SIG-M5 treated with dmso at 0.1 percent for 504 hours (cell line): ENCODE measurements at regions not wholly inside any gene's neighbourhood (a gene's known extent, or its start where the extent isn't known, plus 50 kb on each side); places are given as distances from the start of the nearest gene placed in this dataset.
"Not testable (repeated sequence)": the region's sequence is repeated elsewhere in the genome, so short reads cannot be mapped to it uniquely, and the experiment has no call there.

Source experiments
- DNase-seq: peaks from one replicate; lab custom pipeline; 2025; ENCODE audit not compliant: unreplicated experiment; lab: John Stamatoyannopoulos, UW

DNA sequence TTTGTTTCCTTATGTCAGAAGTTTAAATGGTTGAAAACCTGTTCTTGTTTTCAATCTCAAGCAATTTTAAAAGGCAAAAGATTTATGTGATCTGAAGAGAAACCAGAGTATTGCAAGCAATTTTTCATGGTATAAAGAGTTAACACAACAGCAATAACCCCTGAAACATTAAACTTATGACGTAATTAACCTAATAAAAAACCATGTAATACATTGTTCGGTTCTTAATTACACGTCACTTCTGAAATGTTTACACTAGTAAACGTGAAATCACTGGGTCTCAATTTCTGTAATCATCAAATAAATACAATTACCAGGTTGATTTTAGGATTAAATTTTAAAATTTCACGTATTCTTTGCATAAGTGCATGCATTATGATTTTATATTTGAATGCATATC, 914.5 kb downstream of the NLGN4X start:
- no peak for DNase-seq

GRCh38 chrX:5307416-5307815, 921.3 kb downstream of the NLGN4X start:
- DNase-seq: no peak

GRCh38 chrX:5306654-5307121, 922.0 kb downstream of the NLGN4X start:
- DNase-seq: no peak

DNA sequence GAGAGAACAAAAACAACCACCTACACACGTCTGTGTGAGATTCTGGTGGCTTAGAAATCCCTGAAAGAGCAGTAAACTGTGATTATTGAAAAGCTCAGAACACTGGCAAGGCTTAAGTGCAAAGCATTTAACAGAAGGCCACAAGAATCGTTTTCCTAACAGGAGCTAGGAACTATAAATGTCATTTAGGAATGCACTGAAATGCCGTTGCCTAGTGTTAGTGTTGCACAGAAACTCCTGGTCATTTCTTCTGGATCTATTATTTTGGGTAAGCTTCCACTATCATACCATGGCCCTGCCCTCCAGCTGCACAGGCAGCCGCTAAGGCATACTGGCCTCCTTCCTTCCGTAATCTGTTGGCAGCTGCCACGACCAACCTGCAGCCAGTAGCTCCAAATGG, 923.2 kb downstream of the NLGN4X start:
- DNase-seq: no peak

GRCh38 chrX:5295004-5295403, 933.7 kb downstream of the NLGN4X start:
- DNase-seq: no peak

DNA sequence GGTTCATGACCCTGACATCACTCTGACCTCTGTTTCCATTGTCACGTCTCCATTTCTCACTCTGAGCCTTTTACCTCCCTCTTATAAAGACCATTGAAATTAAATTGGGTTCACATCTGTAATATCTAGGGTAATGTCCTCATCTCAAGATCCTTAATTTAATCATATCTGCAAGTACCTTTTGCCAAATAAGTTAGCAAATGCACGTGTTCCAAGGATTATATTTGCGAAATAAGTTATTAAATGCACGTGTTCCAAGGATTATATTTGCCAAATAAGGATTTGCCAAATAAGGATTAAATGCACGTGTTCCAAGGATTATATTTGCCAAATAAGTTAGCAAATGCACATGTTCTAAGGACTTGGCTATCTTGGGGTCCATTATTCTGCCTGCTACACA, 938.0 kb downstream of the NLGN4X start:
- DNase-seq: no peak

DNA sequence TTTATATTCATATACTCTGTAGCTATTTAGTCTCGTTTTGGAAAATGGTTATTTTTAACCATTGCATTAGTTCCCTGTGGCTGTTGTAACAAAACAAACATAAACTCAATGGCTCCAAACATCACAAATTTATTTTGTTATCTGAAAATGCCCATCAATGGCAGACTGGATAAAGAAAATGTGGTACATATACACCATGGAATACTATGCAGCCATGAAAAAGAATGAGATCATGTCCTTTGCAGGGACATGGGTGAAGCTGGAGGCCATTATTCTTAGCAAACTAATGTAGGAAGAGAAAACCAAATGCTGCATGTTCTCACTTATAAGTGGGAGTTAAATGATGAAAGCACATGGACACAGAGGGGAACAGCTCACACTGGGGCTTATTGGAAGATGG, 938.7 kb downstream of the NLGN4X start:
- not testable (repeated sequence) for DNase-seq

GRCh38 chrX:5278908-5279307, 949.8 kb downstream of the NLGN4X start:
- DNase-seq: no peak

DNA sequence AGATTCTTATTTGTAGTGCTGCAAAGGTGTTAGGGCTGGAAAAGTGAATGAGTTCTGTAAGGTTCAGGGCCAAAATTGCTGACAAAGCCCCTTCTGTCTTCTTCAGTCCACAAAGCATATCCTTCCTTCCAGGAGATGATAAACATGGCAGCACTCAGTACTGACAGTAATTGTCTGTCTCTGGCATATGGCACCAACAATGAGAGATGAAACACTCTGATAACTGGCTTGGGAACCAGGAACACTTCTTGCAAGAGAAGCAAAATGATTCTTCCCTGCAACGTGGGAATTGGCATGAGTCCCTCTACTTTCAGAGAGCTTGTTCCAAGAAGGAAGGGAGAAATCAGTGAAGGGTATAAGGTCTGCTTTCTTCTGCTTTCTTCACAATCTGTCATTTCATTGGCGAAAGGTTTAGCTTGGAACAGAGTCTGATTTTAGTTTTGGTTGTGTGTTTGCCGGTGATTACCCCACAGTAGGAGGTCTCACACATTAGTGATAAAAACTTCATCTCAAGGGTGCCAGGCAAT, 963.3 kb downstream of the NLGN4X start:
- DNase-seq: no peak

- DNase-seq: no peak
These were observed 978.6 kb downstream of the NLGN4X start for GRCh38 chrX:5250106-5250505.

DNA sequence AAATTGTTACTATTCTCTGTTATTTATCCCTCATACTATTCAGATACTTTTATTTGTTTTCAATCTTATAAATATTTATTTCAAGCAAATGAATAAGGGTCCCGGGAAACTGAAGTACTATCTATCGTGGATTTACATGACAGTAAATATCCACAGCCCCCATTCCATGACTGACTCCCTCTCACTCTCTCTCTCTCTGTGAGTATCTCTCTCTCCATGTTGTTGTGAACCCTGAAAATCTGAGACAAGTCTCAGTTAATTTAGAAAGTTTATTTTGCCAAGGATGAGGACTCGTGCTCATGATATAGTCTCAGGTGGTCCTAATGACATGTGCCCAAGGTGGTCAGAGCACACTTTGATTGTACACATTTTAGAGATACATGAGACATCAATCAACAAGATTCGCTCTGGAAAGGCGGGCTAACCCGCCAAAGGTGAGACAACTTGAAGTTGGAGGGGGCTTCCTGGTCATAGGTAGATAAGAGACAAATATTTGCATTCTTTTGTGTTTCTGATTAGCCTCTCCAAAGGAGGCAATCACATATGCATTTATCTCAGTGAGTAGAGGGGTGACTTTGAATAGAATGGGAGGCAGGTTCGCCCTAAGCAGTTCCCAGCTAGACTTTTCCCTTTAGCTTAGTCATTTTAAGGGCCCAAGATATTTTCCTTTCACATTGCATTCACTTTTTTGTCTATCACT, 986.4 kb downstream of the NLGN4X start:
- DNase-seq: no peak

- DNase-seq: no peak
These were observed 991.9 kb downstream of the NLGN4X start for GRCh38 chrX:5236749-5237148.

- peak; percentile 15 for DNase-seq
These were observed 992.6 kb downstream of the NLGN4X start for GRCh38 chrX:5236096-5236495.

GRCh38 chrX:5233830-5234229, 994.8 kb downstream of the NLGN4X start:
- no peak for DNase-seq

- no peak for DNase-seq
These were observed 1008.2 kb downstream of the NLGN4X start for GRCh38 chrX:5220421-5220820.

DNA sequence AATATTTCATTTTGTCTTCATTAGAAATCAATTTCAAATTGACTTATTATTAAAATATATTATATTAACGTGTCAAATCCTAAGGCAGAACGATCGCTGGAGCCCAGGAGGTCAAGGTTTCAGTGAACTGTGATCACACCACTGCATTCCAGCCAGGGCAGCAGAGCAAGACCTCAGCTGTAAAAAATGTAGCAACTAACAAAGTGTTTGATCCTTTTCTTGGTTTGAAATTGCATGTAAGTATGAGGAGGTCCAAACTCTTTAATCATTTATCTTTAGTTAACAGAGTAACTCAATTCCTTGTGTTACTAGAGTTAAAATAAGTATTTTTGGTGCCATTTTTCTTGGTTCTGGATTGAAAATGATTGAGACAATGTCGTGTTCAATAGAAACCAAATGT, 1033.9 kb downstream of the NLGN4X start:
- no peak for DNase-seq

DNA sequence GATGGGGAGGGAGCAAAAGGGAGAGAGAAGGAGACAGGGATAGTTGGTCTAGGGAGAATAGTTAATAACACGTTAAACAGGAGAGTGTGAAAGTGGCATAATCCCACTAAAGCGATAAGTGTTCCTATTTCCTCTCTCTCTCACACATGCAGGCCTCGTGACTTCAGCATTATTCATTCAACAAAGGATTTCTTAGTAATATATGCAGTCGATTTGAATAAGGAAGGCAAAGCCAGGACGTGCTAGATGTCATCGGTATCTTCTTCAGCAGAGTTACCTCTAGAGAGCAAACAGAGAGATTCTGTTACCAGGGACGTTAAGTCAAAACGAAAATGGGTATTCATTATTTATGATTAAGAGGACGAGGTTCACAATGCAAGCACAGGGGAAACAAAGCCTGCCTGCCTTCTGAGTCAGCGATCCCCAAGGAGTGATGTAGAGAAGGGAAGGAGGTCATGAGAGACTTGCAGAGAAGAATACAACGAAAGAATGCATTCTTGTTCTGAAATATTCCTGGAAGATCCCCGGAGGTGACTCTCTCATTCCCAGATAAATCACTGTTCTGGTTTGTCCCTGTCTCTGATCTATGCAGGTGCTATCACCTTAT, 1048.4 kb downstream of the NLGN4X start:
- no peak for DNase-seq

GRCh38 chrX:5176766-5177165, 1051.9 kb downstream of the NLGN4X start:
- DNase-seq: no peak

DNA sequence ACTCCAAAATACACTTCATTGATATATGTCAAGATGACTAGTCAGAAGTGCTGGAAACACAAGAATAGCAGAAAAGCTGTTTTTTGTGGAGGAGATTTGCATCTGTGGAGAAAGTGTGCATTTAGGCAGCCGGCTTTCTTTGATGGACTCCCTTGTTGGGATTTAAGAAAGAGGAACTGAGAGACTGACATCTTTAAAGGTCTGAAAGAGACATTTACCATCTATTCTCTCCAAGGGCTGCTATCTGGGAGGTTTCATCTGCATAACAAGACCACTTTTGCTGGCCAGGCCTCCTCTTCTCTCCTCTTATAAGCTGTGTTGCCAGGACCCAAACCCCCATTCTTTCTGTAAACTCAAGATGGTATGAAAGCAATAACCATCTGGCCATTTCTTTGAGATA, 1065.0 kb downstream of the NLGN4X start:
- DNase-seq: no peak

DNA sequence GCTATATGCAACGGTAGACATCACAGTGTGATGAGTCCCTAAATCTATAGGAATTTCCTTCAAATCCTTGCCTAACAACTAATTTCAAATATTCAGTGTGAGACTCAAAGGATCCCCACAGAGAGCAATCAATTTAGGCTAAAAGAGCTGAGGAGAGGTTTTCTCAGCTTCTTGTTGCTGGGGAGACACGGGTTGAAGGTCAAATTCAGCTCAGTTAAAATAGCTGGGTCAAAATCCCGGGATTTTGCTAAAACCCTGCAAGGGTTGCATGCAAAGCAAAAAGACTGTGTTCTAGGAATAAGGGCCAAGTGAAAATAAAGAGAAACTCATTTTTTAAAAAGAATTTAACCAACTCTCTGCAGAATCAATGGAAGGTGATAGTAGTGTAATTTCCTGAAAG, 1073.4 kb downstream of the NLGN4X start:
- no peak for DNase-seq

DNA sequence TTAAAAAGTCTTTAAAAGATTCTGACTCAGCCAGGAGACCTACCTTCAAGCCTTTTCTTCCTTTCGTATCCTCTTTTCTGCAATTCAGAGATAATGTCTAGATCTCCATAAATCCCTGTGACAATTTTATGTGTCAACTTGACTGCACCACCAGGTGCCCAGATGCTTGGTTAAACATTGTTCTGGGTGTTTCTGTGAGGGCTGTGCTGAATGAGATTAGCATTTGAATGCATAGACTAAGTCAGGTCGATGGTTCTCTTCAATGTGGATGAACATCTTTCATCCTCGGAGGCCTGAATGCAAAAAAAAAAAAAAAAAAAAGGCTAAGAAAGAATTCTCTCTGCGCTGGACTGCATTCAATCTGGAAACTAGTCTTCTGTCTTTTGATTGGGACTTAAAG, 1082.7 kb downstream of the NLGN4X start:
- DNase-seq: no peak

DNA sequence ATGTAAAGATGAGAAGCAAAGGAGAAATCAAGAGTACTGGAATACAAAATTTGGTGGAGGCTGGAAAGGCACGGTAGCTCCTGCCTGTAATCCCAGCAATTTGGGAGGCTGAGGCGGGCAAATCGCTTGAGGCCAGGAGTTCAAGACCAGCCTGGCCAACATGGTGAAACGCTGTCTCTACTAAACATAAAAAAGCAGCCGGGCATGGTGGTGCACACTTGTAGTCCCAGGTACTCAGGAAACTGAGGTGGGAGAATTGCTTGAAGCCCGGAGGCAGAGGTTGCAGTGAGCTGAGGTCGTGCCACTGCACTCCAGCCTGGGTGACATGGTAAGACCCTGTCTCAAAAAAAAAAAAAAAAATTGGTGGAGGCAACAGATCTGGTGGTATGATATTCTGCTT, 1086.0 kb downstream of the NLGN4X start:
- DNase-seq: no peak
